Osteoblast (primary cell): ENCODE measurements at regions not wholly inside any gene's neighbourhood (a gene's known extent, or its start where the extent isn't known, plus 50 kb on each side); places are given as distances from the start of the nearest gene placed in this dataset.

Experiments
- DNase-seq: peaks from one replicate; pipeline ENCODE4 v3.0.0; 2011; ENCODE audit warnings: low spot score, mixed read lengths; ENCODE audit not compliant: insufficient read length; ENCODE audit errors: missing footprints
- H2AFZ ChIP-seq: 2 replicates; pipeline ENCODE4 v1.6.0; 2011; ENCODE audit warnings: mild to moderate bottlenecking, low read length
- H3K27ac ChIP-seq: 2 replicates; pipeline ENCODE4 v1.5.1; 2011; ENCODE audit warnings: mild to moderate bottlenecking, low read depth, low read length, moderate library complexity
- H3K27me3 ChIP-seq: 2 replicates; pipeline ENCODE4 v1.6.0; 2012; ENCODE audit warnings: mild to moderate bottlenecking, control low read depth, inconsistent platforms, low read length, moderate library complexity; ENCODE audit not compliant: insufficient read depth
- H3K36me3 ChIP-seq: 2 replicates; pipeline ENCODE4 v1.5.1; 2011; ENCODE audit warnings: mild to moderate bottlenecking, low read length, control low read depth, moderate library complexity; ENCODE audit not compliant: insufficient read depth
- H3K4me1 ChIP-seq: 2 replicates; pipeline ENCODE4 v1.5.1; 2011; ENCODE audit warnings: mild to moderate bottlenecking, low read length, control low read depth, moderate library complexity; ENCODE audit not compliant: insufficient read depth
- H3K4me2 ChIP-seq: 2 replicates; pipeline ENCODE4 v1.6.0; 2011; ENCODE audit warnings: mild to moderate bottlenecking, low read length; ENCODE audit not compliant: insufficient read depth
- H3K4me3 ChIP-seq: fragments of 200-600 bp; sonication (generic); 3 replicates; pipeline ENCODE4 v1.5.1; 2012; ENCODE audit warnings: mild to moderate bottlenecking, low read length, inconsistent platforms; ENCODE audit not compliant: insufficient read depth
- H3K79me2 ChIP-seq: 2 replicates; pipeline ENCODE4 v1.6.0; 2012; ENCODE audit warnings: mild to moderate bottlenecking, low read length, control low read depth, inconsistent platforms; ENCODE audit not compliant: insufficient read depth
- H3K9me3 ChIP-seq: 2 replicates; pipeline ENCODE4 v1.5.1; 2011; ENCODE audit warnings: low read depth, low read length, control low read depth
- H4K20me1 ChIP-seq: 2 replicates; pipeline ENCODE4 v1.6.0; 2012; ENCODE audit warnings: mild to moderate bottlenecking, low read length, control low read depth; ENCODE audit not compliant: insufficient read depth
- TF ChIP-seq, protein P1 (sequence below): IDR thresholded peaks from 2 replicates; pipeline ENCODE4 v1.5.1; 2011; ENCODE audit warnings: mild to moderate bottlenecking, low read depth, low read length, moderate library complexity; ENCODE audit errors: extremely low read depth

- Histone ChIP-seq H3K9me3 (no peaks in the 10 kb centered on the region), H3K4me1 (no peaks in the 10 kb centered on the region), H2AFZ (no peak overlapping the region), H3K4me3 (no peak overlapping the region), H3K36me3 (no peaks in the 10 kb centered on the region), H3K79me2 (no peaks in the 10 kb centered on the region), H3K27ac (no peak overlapping the region), H4K20me1 (no peaks in the 10 kb centered on the region), H3K27me3 (no peaks in the 10 kb centered on the region), H3K4me2 (no peak overlapping the region)
- TF ChIP-seq, protein P1, sequence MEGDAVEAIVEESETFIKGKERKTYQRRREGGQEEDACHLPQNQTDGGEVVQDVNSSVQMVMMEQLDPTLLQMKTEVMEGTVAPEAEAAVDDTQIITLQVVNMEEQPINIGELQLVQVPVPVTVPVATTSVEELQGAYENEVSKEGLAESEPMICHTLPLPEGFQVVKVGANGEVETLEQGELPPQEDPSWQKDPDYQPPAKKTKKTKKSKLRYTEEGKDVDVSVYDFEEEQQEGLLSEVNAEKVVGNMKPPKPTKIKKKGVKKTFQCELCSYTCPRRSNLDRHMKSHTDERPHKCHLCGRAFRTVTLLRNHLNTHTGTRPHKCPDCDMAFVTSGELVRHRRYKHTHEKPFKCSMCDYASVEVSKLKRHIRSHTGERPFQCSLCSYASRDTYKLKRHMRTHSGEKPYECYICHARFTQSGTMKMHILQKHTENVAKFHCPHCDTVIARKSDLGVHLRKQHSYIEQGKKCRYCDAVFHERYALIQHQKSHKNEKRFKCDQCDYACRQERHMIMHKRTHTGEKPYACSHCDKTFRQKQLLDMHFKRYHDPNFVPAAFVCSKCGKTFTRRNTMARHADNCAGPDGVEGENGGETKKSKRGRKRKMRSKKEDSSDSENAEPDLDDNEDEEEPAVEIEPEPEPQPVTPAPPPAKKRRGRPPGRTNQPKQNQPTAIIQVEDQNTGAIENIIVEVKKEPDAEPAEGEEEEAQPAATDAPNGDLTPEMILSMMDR: no peak
- DNase-seq: no peak
These were observed 261.1 kb upstream of the RGS17 start for GRCh38 chr6:153392156-153392555.

DNA sequence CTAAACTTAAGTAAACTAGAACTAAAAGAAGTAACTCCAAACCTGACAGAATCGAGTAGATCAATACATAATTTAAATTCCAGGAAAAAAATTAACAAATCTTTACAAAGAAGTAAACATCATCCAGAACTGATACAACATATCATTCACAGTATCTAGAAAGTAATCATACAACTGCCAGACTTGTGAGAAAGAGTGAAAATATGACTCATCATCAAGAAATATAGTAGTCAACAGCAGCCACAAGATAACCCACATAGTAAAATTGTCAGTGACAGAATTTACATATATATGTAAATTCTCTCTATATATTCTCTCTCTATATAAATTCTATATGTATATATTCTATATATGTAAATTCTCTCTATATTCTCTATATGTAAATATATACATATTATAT lies 242.8 kb upstream of the RGS17 start:
- H3K36me3 ChIP-seq: no peaks in the 10 kb centered on the region
- H2AFZ ChIP-seq: no peak overlapping the region
- DNase-seq: no peak
- no peaks in the 10 kb centered on the region for H3K9me3 ChIP-seq
- H3K27ac ChIP-seq: no peak overlapping the region
- no peaks in the 10 kb centered on the region for H3K4me1 ChIP-seq
- H3K4me3 ChIP-seq: no peak overlapping the region
- no peaks in the 10 kb centered on the region for H3K79me2 ChIP-seq
- TF ChIP-seq, protein P1: no peak
- no peaks in the 10 kb centered on the region for H3K27me3 ChIP-seq
- no peaks in the 10 kb centered on the region for H4K20me1 ChIP-seq
- no peak overlapping the region for H3K4me2 ChIP-seq

- H3K4me1 ChIP-seq: no peaks in the 10 kb centered on the region
- H3K36me3 ChIP-seq: no peaks in the 10 kb centered on the region
- H3K27ac ChIP-seq: no peak overlapping the region
- H3K9me3 ChIP-seq: no peaks in the 10 kb centered on the region
- no peaks in the 10 kb centered on the region for H3K27me3 ChIP-seq
- no peak overlapping the region for H3K4me3 ChIP-seq
- TF ChIP-seq, protein P1: no peak
- no peak overlapping the region for H3K4me2 ChIP-seq
- no peaks in the 10 kb centered on the region for H4K20me1 ChIP-seq
- DNase-seq: no peak
- no peak overlapping the region for H2AFZ ChIP-seq
- no peaks in the 10 kb centered on the region for H3K79me2 ChIP-seq
These were observed 237.0 kb upstream of the RGS17 start for GRCh38 chr6:153368131-153368530.

DNA sequence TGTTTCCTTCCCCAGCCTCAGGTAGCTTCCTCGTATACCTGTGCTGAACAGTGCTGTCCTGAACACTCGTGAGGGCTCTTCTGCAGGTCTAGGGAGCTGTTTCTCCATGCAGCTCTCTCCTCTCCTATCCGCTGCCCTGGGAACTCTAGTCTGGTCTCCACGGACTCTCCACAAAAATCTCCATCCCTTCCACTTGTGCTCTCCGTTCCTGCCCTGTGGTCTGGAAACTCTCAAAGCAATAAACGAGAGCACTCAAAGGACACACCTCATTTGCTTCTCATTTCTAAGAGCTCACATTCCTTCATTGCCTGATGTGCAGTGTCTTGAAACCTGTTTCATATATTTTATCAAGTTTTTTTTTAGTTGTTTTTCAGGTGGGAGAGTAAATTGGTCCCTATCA lies 235.9 kb upstream of the RGS17 start:
- H3K4me2 ChIP-seq: no peak overlapping the region
- TF ChIP-seq, protein P1: no peak
- no peaks in the 10 kb centered on the region for H3K9me3 ChIP-seq

More for the DNA sequence above, 235.9 kb upstream of the RGS17 start:
- Histone ChIP-seq H3K27ac (no peak overlapping the region), H3K27me3 (no peaks in the 10 kb centered on the region), H4K20me1 (no peaks in the 10 kb centered on the region), H3K79me2 (no peaks in the 10 kb centered on the region), H3K36me3 (no peaks in the 10 kb centered on the region), H2AFZ (no peak overlapping the region), H3K4me3 (no peak overlapping the region), H3K4me1 (no peaks in the 10 kb centered on the region)
- DNase-seq: no peak
